GM18502 (cell line): ENCODE measurements at regions not wholly inside any gene's neighbourhood (a gene's known extent, or its start where the extent isn't known, plus 50 kb on each side); places are given as distances from the start of the nearest gene placed in this dataset.

Experiments used
- ATAC-seq: cut with Tn5 transposase; IDR thresholded peaks from one replicate; pipeline ENCODE4 v1.9.1; 2021; ENCODE audit warnings: mild to moderate bottlenecking; ENCODE audit not compliant: unreplicated experiment, poor library complexity

- no peak for ATAC-seq
Observed at GRCh38 chr2:120807751-120808150, 72.1 kb downstream of the GLI2 start.

- ATAC-seq: no peak
Observed at GRCh38 chr2:120809151-120809550, 73.5 kb downstream of the GLI2 start.

GRCh38 chr2:120809609-120810440, 74.2 kb downstream of the GLI2 start:
- ATAC-seq: no peak

GRCh38 chr2:120810639-120811038, 75.0 kb downstream of the GLI2 start:
- ATAC-seq: no peak

GRCh38 chr2:120812866-120813265, 77.2 kb downstream of the GLI2 start:
- ATAC-seq: no peak

GRCh38 chr2:120814352-120814751, 78.7 kb downstream of the GLI2 start:
- ATAC-seq: no peak

- no peak for ATAC-seq
Observed at GRCh38 chr2:120815292-120815691, 79.6 kb downstream of the GLI2 start.

- no peak for ATAC-seq
Observed at GRCh38 chr2:120817136-120817955, 81.7 kb downstream of the GLI2 start.

- ATAC-seq: no peak
Observed at GRCh38 chr2:120817956-120818325, 82.3 kb downstream of the GLI2 start.

GRCh38 chr2:120818441-120818920, 82.8 kb downstream of the GLI2 start:
- ATAC-seq: no peak

GRCh38 chr2:120819720-120820210, 84.1 kb downstream of the GLI2 start:
- ATAC-seq: no peak

GRCh38 chr2:120820263-120820952, 84.7 kb downstream of the GLI2 start:
- no peak for ATAC-seq

GRCh38 chr2:120820953-120821279, 85.2 kb downstream of the GLI2 start:
- ATAC-seq: no peak

- no peak for ATAC-seq
Observed at GRCh38 chr2:120821446-120822160, 85.9 kb downstream of the GLI2 start.

- no peak for ATAC-seq
Observed at GRCh38 chr2:120822933-120823332, 87.3 kb downstream of the GLI2 start.

GRCh38 chr2:120823551-120823950, 87.9 kb downstream of the GLI2 start:
- no peak for ATAC-seq

GRCh38 chr2:120824246-120824645, 88.6 kb downstream of the GLI2 start:
- no peak for ATAC-seq

GRCh38 chr2:120825370-120826259, 89.9 kb downstream of the GLI2 start:
- ATAC-seq: no peak

GRCh38 chr2:120826260-120826648, 90.6 kb downstream of the GLI2 start:
- ATAC-seq: no peak
